ENCODE measurements at regions not wholly inside any gene's neighbourhood (a gene's known extent, or its start where the extent isn't known, plus 50 kb on each side); places are given as distances from the start of the nearest gene placed in this dataset.

GRCh38 chr10:58140691-58141347, 126.9 kb downstream of the IPMK start:
- no peak for DNase-seq

GRCh38 chr10:58140054-58140453, 127.6 kb downstream of the IPMK start:
- DNase-seq: no peak

GRCh38 chr10:58137813-58138212, 129.9 kb downstream of the IPMK start:
- DNase-seq: no peak

DNA sequence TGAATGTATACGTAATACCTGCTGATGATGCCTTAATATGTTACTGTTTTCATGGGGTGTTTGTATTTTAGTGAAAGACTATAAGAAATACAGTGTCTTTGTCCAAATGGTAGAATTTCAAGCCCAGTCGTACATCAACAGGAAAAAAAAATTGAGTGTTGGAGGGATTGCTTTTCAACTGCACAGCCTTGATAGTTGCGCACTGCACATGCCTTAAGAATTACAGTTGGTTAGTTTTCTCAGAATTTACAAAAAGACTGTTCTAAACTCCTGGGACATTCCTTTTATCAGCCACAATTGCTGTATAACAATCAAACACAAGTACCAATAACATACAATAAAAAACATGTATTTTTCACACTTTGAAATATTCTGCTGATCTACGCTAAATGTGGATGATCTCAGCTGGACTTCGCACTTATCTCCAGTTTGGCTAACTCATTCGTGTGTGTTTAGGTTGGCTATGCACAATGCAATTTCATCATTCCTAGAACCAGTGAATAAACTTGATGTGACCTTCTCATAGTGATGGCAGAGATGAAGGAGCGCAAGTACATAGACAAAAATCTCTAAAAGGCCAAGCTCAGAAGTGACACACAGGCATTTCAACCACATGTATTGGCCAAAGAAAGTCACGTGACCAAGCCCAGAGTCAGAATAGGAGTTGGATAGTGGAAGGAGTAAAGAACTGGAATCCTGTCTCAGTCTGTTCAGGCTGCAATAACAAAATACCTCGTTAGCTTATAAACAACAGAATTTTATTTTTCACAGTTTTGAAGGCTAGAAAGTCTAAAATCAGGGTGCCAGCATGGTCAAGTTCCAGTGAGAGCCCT, 152.3 kb downstream of the IPMK start:
- DNase-seq: no peak

DNA sequence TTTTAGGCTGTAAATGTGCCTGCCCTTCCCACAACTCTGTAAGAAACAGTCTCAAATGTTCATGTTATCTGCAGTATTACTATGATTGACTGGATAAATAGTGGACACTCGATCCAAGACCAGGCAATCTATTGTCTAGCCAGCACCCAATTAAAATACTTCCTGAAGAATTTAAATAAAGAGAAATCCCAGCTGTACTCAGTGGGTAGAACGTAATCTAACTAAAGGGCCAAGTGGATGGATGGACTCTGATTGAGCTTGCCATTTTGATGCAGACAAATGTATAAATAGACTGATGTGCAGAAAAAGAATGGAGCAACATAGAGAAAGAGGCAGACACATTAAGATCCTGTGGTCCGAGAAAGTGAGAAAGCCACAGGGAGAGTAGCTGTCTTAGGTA, 158.0 kb downstream of the IPMK start:
- DNase-seq: no peak

GRCh38 chr10:58107506-58107905, 160.2 kb downstream of the IPMK start:
- DNase-seq: no peak

- no peak for DNase-seq
Measured at GRCh38 chr10:58106211-58107035, 161.3 kb downstream of the IPMK start.

- DNase-seq: no peak
Measured at GRCh38 chr10:58104351-58104751, 163.3 kb downstream of the IPMK start.

DNA sequence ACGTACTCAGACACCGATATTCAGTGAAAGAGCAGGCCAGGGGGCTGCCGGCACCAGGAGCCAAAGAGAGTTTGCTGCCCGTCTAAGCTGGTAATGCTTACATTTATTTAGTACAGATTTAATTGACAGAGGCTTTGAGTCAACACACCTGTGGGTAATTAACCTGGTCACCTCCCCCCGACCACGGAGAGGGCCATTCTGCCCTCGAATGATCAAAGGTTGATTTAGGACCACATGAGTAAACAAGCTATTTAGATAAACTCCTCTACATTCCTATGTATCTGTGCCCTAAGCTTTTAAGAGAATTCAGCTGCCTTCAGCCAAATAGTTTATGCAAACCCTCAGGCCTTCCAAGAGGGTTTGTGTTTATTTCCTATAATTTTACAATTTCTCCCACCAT, 164.8 kb downstream of the IPMK start:
- no peak for DNase-seq

DNA sequence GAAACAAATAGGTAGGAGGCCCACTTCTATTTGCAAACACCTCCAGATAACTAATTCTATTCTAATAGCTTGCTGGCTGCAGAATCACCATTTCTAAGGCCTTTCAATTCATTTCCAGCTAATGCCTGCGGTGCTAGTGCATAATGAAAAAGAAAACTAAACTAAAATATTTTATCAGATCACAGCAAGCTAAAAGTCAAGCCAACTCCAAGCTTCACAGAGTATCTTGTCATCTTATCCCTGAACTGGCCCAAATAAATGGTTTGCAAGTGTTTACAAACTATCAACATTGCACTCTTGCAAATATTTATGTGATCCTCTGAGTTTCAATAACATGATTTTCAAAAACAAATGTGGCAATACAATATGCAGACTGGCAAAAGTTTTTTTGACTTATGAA, 166.0 kb downstream of the IPMK start:
- DNase-seq: no peak

GRCh38 chr10:58094985-58095718, 172.5 kb downstream of the IPMK start:
- no peak for DNase-seq

- DNase-seq: no peak
Measured at GRCh38 chr10:58091886-58092285, 175.8 kb downstream of the IPMK start.

GRCh38 chr10:58089739-58090138, 178.0 kb downstream of the IPMK start:
- DNase-seq: no peak

DNA sequence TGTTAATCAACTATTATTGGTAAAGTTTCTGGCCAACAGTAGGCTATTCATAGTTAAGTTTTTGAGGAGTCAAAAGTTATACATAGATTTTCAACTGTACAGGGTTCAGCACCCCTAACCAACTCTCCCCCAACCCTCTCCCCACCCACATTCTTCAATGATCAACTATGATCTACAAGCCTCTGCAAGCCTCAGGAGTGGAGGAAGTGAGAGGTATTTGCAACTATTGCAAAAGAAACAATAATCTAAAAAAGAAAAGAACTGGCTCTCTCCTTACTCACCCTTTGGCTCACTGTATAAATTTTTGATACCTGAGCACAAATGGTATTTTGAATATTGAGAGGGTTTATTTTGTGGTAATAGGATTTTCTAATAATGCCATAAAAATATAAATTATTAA, 179.8 kb downstream of the IPMK start:
- DNase-seq: no peak

GRCh38 chr10:58086763-58087150, 180.9 kb downstream of the IPMK start:
- no peak for DNase-seq

DNA sequence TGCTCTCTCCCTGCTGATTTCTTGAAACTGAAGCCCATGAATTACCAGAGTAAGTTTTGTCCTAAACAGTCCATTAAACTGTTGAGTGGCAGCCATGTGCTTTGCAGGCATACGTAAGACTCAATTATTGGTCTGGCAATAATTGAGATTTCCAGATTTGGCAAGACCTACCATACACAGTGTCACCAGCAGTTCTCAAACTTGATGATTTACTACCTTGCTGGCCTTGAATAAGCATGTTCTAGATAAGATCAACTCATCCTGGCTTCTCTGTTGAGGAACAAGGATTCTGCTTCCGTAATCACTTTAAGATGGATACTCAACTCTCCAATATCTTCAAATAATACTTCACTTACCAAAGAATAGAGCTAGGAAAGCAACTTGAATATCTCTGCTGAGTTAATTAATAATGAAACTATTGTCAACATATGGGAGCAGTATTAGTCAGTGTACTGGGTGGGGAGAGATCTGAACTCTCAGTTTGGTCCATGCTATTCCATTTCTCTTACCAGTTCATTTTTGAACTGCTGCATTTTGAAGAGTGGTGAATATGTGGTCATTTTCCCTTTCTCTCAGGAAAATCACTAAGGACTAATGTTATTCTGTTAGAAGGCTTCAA, 181.4 kb downstream of the IPMK start:
- DNase-seq: no peak

- DNase-seq: no peak
Measured at GRCh38 chr10:58082248-58082647, 185.4 kb downstream of the IPMK start.

DNA sequence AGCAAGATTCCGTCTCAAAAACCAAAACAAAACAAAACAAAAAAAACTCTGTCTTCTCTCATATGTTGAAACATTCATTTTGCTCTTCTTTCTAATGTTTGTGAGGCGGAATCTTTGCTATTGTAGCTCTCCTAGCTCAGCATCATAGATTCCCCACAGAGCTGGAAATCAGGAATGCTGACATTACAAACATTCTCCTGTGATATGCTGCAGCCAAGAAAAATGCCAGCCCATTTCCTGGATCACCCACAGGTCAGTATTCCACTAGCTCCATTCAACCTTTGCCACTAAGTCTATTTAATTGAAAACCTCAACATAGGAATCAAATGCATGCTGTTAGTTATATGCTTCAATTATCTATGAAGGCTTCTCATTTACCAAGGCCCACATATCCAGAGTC, 186.3 kb downstream of the IPMK start:
- no peak for DNase-seq

- no peak for DNase-seq
Measured at GRCh38 chr10:58079461-58079860, 188.2 kb downstream of the IPMK start.

GRCh38 chr10:58072634-58073033, 195.1 kb downstream of the IPMK start:
- DNase-seq: no peak

- DNase-seq: no peak
Measured at GRCh38 chr10:58070956-58071355, 196.7 kb downstream of the IPMK start.

DNA sequence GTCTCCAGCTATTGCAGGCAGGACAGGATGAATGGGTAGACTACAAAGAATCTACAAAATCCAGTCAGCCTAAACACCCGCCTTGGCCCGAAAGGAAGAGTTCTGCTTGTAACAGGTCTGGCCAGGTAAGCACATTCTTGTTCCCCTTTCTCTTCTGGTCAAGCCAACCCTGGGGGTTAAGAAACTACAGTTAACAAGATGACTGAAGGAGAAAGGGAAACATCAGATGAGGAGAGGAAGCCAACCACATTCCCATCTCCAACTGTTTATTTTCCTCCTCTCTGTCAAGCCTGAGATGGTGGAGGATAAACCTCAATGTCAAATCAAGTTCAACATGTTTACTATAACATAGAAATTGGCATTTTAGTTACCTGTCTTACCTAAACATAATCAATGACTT, 198.9 kb downstream of the IPMK start:
- no peak for DNase-seq

- no peak for DNase-seq
Measured at GRCh38 chr10:58066979-58067378, 200.7 kb downstream of the IPMK start.

Data from suppressor macrophage treated with lipopolysaccharide for 1 hour (primary cell).